NCI-H345 treated with DMSO at 0.1 percent for 48 hours (cell line): ENCODE measurements at regions not wholly inside any gene's neighbourhood (a gene's known extent, or its start where the extent isn't known, plus 50 kb on each side); places are given as distances from the start of the nearest gene placed in this dataset.

ENCODE experiments used
- DNase-seq: peaks from one replicate; lab custom pipeline; 2025; ENCODE audit not compliant: unreplicated experiment; lab: John Stamatoyannopoulos, UW

DNA sequence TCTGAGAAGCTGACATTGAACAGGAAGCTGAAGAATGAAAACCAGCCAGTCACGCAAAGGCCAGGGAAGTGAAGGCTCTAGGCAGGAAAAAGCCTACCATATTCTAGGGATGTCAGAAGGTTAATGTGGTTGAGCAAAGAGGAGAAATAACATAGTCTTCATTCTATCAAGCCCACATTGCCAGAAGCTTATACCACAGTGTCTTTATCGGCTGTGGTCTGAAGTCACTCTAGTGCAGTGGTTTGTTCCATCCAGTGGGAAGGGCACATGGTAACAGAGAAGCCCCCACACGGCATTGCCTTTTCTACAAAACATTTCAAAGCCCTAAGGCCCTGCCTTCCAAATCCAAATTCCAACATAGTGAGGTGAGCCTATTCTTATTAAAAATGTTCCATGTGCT is 311.3 kb downstream of the TNS1 start:
- DNase-seq, result no peak

DNA sequence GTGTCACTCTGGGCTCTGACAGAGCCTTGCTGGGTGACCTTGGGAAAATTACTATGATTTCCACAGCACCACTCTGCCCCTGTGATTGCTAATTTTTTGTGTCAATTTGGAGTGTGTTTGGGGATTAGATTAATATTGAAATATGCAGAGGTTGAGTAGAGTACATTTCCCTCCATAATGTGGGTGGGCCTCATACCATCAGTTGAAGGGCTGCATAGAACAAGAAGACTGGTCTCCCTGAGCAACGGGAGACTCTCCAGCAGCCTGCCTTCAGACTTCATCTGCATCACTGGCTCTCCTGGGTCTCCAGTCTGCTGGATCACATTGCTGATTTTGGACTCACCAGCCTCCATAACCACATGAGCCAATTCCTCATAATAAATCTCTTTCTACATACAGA is 313.7 kb downstream of the TNS1 start:
- no peak for DNase-seq

DNA sequence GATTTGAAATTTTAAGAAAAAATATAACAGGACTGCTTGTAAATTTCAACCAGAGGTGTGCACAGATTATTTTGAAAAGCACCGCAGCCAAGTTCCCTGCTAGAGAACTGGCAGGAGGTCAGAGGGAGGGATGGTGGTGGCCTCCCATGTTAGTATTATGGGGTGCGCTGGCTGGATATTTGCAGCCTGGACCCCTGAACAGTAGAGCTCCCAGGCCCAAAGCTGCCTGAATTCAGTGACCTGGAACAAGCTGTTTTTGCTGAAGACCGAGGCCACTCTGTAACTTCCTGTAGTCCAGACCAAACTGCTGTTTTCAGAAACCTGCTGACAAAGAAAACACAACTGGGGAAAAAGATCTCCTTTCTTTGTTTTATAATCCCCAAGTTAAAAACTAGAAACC is 314.3 kb downstream of the TNS1 start:
- DNase-seq, result no peak

DNA sequence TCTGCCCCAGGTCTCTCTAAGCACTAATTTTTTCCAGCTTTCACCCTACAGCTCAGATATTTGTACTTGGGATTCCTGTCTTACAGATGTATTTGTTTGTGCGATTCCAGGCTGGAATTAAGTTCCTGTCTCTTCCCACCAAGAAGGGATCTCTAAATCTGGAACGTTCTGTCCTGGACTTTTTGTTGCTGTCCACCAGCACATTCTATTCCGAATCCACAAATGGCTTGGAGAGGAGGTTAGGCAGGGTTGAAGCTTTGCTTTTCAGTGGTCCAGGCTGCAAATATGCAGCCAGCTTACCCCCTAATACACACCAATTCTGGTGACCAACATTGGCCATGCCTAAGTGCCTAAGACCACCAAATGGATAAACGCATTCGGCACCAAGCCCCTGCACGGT is 315.0 kb downstream of the TNS1 start:
- no peak for DNase-seq

DNA sequence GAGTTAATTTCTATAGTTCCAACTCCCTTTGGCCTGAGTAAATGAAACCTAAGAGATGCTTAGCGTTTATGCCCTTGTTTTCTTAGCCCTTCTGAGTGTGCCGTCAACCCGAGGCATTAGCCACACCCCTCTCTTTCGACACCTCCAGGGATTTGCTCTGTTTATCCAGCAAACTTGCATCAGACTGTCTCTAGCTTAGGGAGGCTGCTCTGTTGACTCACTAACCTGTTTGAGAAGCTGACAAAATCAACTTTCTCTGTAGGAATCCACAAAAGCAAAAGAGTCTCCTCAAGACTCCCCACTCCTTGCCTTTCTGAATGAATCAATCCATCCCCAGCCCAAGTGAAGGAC is 317.6 kb downstream of the TNS1 start:
- DNase-seq, result no peak

DNA sequence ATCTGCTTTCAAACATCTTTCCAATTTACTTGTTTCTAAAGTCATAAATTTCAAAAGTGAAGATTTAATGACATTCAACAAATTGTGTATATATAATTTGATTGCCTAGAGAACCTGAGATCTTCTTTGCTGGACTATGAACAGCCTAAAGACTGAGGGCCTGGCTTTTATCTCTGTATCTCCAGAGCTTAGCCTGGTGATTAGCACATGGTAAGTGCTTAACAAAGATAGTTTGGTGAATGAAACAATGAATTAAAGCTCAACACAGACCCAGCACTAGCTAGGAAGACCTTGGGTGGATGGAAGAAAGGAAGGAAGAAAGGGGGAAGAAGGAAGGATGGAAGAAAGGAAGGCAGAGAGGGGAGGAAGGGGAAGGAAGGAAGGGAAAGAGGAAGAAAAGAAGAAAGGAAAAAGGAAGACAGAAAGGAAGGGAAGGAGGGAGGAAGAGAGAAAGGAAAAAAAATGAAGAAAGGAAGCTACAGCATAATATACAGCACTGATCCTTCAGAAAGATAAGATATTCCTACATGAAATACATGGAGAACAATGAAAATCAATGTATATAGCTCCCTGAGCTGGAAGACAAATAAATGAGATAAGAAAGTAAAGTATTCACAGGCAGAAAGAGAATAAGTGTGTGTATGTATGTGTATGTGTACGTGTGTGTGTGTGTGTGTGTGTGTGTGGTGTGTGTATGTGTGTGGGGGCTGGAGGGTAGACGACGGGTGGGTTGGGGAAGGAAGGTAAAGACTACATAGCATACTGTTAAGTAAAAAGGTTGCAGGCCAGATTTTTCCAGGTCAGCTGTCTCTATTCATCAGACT is 318.2 kb downstream of the TNS1 start:
- DNase-seq, result no peak

DNA sequence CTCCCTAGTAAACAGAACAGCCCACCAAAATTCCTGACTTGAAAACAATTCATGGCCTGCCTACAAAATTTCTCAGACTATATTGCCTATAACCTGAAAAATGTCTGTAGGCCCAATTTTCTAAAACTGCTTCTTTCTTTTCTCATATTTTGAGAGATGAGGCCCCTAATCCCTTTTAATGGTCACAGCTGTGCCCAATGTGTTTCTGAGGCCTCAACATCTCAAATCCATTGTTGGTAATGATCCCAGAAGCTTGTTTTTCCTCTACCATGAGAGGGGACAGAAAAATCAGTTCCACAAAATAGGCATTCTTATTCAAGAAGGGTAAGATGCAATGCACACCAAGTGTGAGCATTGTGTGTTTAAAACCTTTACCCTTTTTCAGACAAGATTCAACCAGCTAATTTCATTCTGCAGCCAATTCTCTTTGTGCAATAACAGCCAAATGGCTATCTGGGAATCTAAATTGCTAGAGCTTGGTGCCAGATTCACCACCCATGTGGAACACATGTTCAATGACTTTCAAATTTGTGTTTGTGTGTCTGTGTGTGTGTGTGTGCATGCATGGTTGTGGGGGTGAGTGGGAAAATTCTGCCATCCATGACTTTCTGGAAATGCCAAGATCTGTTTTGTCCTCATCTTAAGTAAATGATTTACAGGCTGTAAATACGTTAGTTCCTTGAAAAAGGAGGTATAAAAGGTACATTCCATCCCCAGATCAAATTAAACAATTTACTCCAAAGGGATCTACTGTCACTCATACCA is 319.5 kb downstream of the TNS1 start:
- DNase-seq, result no peak

DNA sequence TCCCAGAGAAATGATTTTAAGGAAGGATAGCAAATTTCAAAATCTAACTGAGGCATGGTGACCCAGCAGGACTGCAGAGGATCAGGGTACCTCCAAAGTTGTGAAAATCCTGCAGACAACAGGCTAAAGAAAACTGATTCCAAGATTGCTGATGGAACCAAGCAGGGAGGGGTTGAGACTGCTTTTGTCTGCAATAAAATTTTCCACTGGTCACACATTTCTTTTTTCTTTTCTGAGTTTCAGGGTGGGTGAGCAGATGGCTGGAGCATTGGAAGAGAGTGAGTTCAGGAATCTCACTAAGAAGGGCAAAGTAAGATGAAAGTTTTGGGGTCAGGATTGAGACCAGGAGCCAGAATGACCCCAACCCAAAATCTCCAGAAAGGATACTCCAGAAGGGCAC is 321.0 kb downstream of the TNS1 start:
- no peak for DNase-seq

DNA sequence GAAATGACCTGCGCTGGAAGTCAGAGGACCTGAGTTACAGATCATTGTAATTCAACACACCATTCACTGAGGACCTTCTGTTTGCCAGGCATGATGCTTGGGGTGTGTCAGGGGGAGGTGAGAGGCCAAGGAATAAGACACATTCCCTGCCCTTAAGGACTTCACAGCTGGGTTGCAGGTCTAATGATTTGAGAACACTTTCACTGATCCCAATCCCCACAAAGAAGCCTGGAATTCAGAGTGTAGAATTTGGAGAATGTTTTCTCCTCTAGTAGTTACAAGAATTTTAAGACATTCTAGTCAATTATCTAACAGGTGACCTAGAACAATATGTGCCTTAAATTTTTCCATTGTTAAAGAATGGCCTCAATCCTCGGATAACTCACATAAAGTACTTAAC is 322.4 kb downstream of the TNS1 start:
- no peak for DNase-seq

DNA sequence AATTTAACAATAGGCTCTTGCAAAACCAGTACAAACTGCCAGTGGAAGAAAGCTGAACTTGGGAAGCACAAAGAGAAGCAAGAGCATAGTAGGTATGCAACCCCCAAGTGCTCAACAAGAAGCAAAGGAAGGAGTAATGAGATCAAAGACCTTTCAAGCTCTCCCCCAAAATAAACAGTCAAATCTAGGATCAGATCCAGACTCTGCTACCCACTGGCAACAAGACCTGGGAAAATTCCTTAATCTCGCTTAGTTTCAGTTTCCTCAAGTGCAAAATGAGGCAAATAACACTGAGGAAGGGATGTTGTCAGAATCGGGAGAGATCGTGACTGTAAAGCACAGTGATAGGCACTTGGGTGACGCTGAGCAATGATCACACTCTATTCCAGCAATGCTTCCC is 329.2 kb downstream of the TNS1 start:
- DNase-seq, result no peak

DNA sequence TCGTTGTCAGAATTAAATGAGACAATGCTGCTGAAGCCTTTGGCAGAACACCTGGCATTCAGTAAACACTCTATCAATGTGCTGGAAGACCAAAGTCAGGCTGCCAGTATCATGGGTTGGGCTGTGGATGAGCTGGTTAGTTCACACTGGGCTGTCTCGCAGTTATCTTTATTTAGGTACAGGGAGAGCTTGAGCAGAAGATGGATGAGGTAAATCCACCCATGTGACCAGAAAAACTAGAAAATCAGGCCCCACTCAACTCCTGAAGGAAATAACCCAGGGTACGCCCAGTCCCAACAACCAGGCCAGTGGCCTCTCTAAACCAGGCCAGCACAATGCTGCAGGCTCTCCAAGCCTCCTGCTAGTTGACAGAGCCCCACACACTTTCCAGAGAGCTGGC is 330.3 kb downstream of the TNS1 start:
- DNase-seq, result no peak

DNA sequence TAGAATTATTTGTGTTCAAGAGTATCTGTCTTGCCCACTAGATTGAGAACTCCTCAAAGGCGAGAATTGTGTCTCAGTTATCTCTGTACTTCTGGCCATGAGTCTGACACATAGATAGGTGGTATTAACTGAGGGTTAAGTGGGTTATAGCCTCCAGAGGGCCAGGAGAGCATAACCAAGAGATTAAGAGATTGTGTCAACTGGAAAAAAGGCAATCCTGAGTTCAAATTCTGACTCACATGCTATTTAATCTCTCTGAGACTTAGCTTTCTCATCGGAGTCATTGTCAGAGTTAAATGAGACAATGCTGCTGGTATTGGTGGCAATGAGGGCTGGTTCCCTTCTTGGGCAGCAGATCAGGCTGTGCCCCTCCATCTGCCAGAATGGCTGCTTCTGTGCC is 330.9 kb downstream of the TNS1 start:
- DNase-seq, result no peak

DNA sequence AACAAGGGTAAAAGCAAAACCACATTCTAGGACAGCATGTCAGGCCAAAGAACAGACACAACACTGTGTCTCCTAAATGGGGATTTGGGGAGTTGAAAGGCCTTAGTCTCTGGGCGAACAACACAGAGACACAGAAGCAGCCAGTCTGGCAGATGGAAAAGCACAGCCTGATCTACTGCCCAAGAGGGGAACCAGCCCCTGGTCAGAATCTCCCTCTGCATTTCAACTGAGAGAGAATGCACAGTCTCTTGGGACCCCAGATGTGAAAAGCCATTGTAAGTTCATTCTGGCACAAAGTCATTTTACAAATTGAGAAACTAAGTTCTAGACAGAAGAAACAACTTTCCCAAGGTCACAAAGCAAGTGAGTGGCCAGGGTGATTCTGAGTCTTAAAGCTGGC is 331.7 kb downstream of the TNS1 start:
- no peak for DNase-seq

DNA sequence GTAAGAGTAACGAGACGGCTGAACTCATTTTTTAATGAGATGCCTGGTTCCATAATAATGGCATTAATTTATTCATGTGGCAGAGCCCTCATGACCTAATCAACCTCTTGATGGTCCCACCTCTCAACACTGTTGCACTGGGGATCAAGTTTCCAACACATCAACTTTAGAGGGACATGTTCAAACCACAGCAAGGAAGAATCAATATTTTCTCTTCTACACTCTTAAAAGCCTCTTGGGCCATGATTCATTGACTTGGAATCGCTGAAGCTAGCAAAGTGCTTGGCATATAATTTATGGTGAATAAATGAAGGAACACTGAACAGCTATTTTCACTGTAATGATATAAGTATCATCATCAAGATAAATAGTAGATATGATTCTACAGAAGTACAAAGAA is 333.0 kb downstream of the TNS1 start:
- DNase-seq, result no peak

DNA sequence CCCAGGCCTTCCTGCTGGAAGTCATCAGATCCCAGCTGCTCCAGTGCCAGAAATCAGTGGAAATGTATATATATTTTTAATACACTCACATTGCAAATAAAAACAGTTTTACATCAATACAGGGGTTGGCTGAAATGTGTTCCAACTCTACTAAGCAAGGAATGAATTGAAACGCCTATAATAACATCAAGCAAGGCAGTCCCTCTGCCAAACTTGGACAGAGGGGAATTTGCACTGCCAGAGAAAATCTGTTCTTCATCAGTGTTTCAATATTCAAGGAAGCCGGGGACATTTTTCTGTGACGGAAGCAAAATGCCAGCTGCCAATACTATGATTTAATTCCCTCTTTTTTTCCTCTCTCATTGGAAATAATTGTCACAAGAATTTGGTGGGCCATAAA is 335.3 kb downstream of the TNS1 start:
- no peak for DNase-seq

DNA sequence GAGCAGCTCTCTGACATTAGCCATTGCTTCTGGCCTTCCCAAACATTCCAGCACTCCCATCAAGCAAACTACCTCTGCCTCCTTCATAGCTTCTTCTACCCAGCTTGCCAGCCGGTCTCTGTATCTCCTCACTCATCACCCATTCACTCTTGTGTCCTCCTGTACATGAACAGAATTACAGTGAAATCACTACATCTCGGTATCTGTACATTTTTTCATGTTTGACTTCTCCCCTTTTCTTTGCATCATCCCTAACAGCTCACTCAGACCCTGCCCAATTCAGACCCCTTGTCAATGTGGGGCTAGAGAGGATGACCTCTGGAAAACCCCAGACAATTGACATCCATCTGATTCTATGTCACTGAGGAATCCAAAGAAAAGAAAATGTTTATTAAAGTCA is 335.8 kb downstream of the TNS1 start:
- no peak for DNase-seq

DNA sequence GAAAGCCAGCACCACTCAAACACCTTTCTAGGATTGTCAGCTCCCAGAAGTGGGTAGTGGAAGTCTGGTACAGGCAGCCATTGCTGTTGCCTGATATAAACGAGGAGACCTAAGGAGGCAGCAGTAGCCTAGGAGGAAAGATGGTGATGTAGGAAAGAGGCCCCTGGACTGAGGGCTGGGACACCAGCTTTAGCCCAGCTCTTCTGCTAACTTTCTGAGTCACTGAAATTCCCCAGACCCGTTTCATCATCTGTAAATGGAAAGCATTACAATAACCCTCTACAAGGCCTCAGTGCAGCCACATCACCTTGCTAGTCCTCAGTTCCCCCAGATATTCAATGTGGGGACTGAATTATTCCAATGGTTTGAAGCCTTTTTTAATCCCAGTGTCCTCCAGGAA is 336.5 kb downstream of the TNS1 start:
- DNase-seq, result no peak

DNA sequence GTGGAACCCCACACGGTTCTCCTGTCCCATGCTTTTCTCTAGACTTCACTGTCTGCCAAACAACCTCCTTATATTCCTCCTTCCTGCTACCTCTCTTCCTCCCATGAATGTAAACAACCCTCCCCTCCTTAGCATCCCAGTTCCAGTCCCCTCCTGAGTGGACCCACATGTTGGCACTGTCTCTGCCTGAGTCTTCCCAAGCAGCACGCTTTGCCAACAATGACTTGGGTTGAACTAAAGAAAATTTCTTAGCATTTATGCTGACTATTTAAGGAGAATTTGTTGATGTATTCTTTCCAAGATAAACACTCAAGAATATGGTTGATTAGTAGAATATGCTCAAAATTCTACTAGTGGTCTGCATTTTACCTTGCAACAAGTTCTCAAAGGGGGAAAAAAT is 338.0 kb downstream of the TNS1 start:
- DNase-seq, result no peak

DNA sequence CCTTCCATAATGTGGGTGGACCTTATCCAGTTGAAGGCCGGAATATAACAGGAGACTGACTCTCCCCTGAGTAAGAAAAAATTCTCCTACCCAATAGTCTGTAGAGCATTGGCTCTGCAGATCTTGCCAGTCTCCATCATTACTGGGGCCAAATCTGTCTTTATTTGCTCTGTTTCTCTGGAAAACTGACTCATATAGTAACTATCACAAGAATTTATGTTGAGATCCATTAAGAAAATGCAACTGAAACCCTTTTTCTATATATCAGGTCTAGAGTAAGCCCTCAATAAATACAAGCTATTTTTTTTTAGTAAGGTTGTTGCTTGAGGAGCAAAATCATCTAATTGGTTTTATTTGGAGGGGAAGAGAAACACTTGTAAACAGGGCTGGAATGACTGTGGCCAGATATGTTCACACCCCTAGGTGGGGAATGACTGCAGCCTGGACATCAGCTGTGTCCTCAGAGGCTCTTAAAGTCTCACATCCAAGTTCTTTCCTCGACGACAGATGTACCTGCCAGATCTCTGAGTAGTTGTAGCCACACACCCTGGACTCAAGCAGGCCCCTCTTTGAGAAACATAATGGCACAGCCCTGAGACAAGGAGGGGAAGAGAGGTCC is 339.7 kb downstream of the TNS1 start:
- DNase-seq, result no peak

DNA sequence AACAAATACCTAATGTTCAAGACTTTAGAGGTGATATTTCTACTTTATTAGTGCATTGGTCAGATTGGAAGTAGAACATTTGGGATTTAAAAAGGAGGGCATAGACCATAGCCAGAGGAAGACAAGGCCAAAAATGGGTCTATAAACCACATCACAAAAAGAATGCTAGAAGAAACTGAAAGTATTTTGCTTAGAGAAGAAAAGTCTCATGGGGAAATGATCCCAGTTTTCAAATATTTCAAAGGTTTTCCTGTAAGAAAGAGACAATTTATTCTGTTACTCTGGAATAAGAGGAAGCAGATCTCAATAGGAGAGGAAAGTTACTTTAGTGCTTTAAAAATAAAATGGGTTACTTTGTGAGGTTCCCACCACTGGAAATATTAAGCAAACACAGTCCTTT is 341.4 kb downstream of the TNS1 start:
- no peak for DNase-seq

DNA sequence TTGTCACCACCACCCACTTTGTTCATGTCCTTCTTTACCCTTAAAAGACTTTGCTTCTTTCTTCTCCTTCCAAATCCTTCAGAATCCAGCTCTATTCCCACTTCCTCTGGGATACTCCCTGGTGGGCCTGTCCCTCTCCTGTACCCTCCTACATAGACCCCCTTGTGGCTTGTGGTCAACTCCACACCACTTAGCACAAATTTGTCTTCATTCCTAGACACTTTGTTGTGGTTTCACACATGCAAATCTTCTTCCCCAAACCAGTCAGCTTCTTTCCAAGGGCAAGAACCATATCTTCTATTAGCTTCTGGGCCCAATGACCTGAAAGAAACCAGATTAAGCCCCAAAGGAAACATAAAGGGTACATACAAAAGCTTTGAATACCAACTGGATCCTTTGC is 342.4 kb downstream of the TNS1 start:
- no peak for DNase-seq

DNA sequence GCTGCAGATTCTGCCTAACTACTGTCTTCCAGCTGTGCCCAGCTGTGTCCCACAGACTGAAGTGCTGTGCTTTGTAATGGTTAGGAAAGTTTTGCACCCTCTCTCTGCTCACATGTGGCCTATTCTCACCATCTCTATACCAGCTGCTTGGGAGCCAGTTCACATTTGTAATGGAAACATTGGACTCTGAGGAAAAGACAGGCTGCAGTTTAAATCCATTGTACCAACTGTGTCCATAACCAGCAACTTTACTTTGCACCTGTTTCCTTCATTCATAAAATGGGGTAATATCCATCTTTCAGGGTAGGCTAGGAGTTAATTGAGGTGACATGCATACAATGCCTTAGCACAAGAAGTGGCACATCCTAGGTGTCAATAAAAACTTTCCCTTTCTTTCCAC is 344.0 kb downstream of the TNS1 start:
- DNase-seq, result no peak
